Thyroid gland (tissue), 4 donors: ENCODE measurements at regions not wholly inside any gene's neighbourhood (a gene's known extent, or its start where the extent isn't known, plus 50 kb on each side); places are given as distances from the start of the nearest gene placed in this dataset.

Source experiments
- DNase-seq, 2 donors: peaks; one replicate each; pipeline ENCODE4 v3.0.0-alpha.2; 2019
- H3K27ac ChIP-seq, 3 donors: fragments of 200-600 bp; sonication (generic); 1 replicate in 2 of 3; 2 replicates in 1 of 3; pipeline ENCODE4 v1.5.1; 2016 to 2019; ENCODE audit warnings: mild to moderate bottlenecking in 1 of 3, moderate library complexity in 1 of 3
- H3K27me3 ChIP-seq: fragments of 200-600 bp; sonication (generic); one replicate; pipeline ENCODE4 v1.5.1; 2019
- H3K36me3 ChIP-seq, 2 donors: fragments of 200-600 bp; sonication (generic); one replicate each; pipeline ENCODE4 v1.5.1; 2016 to 2019
- H3K4me1 ChIP-seq, 2 donors: fragments of 200-600 bp; sonication (generic); one replicate each; pipeline ENCODE4 v1.5.1; 2017 to 2019
- H3K4me3 ChIP-seq, 3 donors: fragments of 200-600 bp; sonication (generic); replicated peaks in 1 of 3; 1 replicate in 2 of 3; 2 replicates in 1 of 3; pipeline ENCODE4 v1.5.1; 2016; ENCODE audit warnings: mild to moderate bottlenecking in 1 of 3
- H3K9me3 ChIP-seq: fragments of 200-600 bp; sonication (generic); one replicate; pipeline ENCODE4 v1.5.1; 2017
- POLR2A ChIP-seq, 2 donors: fragments of 450-650 bp; IDR thresholded peaks; one replicate each; pipeline ENCODE4 v1.6.1; 2017; ENCODE audit warnings: antibody characterized with exemption in 2 of 2, mild to moderate bottlenecking in 2 of 2, moderate library complexity in 1 of 2
- WGBS, 2 donors: methylation state at CpG; one replicate each; pipeline ENCODE4 v1.1.5; 2017; 5-methylcytosine and 5-hydroxymethylcytosine counted together
- intact Hi-C: fragments of 100-400 bp; cut with DNase I; formaldehyde crosslinking; loops from one replicate; pipeline ENCODE4 v1.15.1; 2023
- TF ChIP-seq, protein P1 (sequence below), 6 experiments: fragments of 200-600 bp in 3 of 6; fragments of 450-650 bp in 3 of 6; sonication (generic) in 3 of 6; IDR thresholded peaks; one replicate each; pipeline ENCODE4 v1.5.1; 2016 to 2019; ENCODE audit warnings: antibody characterized with exemption in 6 of 6, mild to moderate bottlenecking in 2 of 6, inconsistent platforms in 1 of 6, moderate library complexity in 1 of 6

DNA sequence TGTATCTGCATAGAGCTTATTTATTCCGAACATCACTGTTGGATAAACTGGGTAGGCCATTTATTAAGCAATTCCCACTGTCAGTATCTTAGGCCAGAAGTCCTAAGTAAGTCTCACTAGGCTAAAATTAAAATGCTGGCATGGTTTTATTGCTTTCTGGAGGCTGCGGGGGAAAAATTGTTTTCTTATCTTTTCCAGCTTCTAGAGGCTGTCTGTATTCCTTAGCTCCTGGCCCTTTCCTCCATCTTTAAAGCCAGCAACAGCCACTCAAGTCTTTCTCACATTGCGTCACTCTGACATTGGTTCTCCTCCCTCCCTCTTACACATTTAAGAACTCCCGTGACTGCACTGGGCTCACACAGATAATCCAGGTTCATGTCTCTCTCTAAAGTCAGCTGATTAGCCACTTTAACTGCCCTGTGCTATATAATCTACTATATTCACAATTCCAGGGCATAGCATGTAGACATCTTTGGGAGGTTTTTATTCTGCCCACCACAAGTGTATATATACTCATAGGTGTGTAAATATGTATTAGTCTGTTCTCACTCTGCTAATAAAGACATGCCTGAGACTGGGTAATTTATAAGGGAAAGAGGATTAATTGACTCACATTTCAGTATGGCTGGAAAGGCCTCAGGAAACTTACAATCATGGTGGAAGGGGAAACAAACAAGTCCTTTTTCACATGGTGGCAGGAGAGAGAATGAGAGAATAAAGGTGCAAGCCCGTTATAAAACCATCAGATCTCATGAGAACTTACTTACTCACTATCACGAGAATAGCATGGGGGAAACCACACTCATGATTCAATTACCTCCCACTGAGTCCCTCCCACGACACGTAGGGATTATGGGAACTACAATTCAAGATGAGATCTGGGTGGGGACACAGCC lies 113.5 kb upstream of the SLC7A14 start:
- intact Hi-C loops, result no loop called here
- no peak for DNase-seq
- 82 to 88% methylated on average over 8 of the region's 8 CpGs for WGBS, 2 donors

DNA sequence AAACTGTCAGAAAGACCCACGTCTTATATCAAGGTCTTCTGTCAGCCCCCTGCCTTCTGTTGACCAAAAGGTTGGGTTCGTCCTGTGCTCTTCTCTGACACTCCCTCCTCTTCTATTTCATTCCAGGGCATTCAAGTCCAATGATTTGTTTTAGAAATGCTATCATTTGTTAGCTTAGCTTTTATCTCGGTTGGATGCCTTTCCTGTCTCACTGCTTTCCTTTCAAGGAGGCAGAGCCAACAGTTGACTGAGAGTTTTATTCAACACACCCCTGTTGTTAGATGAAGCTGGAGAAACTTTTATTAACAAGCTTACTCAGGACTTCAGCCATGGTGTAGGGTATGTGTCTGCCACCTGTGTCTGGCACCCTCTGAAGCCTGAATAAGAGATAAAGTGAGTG lies 112.0 kb upstream of the SLC7A14 start:
- intact Hi-C loops, result no loop called here
- Histone ChIP-seq H3K9me3 (no peaks in the 10 kb centered on the region), H3K27ac (peak overlapping the region in 1 of 3 donors; percentile 14), H3K4me1 (peaks cover 12 to 13% of the 10 kb centered on the region in 2 donors), H3K4me3 (no peak overlapping the region), H3K36me3 (no peaks in the 10 kb centered on the region), H3K27me3 (no peaks in the 10 kb centered on the region)
- TF ChIP-seq POLR2A (IDR thresholded peaks at IDR 0.05), result no peak
- TF ChIP-seq, protein P1, sequence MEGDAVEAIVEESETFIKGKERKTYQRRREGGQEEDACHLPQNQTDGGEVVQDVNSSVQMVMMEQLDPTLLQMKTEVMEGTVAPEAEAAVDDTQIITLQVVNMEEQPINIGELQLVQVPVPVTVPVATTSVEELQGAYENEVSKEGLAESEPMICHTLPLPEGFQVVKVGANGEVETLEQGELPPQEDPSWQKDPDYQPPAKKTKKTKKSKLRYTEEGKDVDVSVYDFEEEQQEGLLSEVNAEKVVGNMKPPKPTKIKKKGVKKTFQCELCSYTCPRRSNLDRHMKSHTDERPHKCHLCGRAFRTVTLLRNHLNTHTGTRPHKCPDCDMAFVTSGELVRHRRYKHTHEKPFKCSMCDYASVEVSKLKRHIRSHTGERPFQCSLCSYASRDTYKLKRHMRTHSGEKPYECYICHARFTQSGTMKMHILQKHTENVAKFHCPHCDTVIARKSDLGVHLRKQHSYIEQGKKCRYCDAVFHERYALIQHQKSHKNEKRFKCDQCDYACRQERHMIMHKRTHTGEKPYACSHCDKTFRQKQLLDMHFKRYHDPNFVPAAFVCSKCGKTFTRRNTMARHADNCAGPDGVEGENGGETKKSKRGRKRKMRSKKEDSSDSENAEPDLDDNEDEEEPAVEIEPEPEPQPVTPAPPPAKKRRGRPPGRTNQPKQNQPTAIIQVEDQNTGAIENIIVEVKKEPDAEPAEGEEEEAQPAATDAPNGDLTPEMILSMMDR (IDR thresholded peaks at IDR 0.05), result no peak
- DNase-seq, result peak; percentile 5 to 12
- 18 to 26% methylated on average over 3 of the region's 3 CpGs for WGBS, 2 donors

More for the DNA sequence above, 113.5 kb upstream of the SLC7A14 start:
- Histone ChIP-seq H3K27ac (no peak overlapping the region), H3K27me3 (no peaks in the 10 kb centered on the region), H3K4me1 (peaks cover 12 to 13% of the 10 kb centered on the region in 2 donors), H3K9me3 (no peaks in the 10 kb centered on the region), H3K4me3 (no peak overlapping the region), H3K36me3 (no peaks in the 10 kb centered on the region)
- no peak for TF ChIP-seq POLR2A (IDR thresholded peaks at IDR 0.05)
- TF ChIP-seq, protein P1 (IDR thresholded peaks at IDR 0.05), result no peak

DNA sequence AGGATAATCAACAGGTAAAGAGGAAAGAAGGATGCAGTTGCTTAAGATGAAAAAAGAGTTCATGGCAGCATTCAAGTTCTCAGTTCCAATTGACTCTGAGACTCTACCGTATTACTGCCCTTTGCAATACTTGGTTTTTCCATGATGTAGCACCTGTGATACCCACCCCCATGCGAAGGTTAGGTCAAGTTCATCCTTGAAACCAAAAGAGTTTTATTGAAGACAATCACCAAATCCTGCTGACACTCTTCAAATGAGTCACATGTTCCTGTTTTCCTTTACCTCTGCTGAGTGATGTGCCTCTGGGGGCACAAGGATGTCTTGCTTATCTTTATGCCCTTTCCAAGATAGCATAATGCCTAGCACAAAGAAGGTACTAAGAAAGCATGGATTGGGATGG lies 111.3 kb upstream of the SLC7A14 start:
- no peaks in the 10 kb centered on the region for H3K9me3 ChIP-seq
- no peaks in the 10 kb centered on the region for H3K36me3 ChIP-seq
- DNase-seq, result no peak
- H3K4me1 ChIP-seq, result peaks cover 12 to 13% of the 10 kb centered on the region in 2 donors
- no peak overlapping the region for H3K27ac ChIP-seq
- intact Hi-C loops, result no loop called here
- H3K4me3 ChIP-seq, result no peak overlapping the region
- TF ChIP-seq, protein P1 (IDR thresholded peaks at IDR 0.05), result no peak
- no peak for TF ChIP-seq POLR2A (IDR thresholded peaks at IDR 0.05)
- no peaks in the 10 kb centered on the region for H3K27me3 ChIP-seq
- 96 to 98% methylated on average over 2 of the region's 2 CpGs for WGBS, 2 donors

DNA sequence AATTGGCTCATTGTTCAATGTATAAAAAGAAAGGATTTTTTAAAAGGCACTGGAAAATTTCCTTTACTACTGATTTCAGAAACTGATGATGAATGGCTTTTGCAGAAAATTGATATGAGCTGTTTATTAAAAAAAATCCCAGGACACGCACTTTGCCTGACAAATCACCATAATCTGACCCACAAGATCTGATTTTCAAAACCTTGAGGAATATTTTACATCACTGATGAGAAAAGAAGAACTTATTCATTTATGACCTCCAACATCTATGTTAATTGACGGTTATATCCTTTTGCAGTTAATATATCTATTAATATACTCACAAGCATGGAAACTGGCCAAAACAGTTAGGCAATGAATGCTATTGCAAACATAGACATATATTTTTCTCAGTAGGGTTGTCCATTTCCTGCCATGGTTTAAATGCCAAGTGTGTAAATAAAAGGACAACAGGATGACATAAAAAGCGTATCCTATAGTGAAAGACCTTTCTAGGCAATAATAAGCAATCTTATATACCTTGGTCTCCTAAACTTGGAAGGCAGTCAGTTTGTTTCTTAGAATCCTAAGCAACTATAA lies 109.7 kb upstream of the SLC7A14 start:
- no peak overlapping the region for H3K27ac ChIP-seq
- H3K36me3 ChIP-seq, result no peaks in the 10 kb centered on the region
- H3K27me3 ChIP-seq, result no peaks in the 10 kb centered on the region
- no peak overlapping the region for H3K4me3 ChIP-seq
- no peaks in the 10 kb centered on the region for H3K9me3 ChIP-seq
- intact Hi-C loops, result no loop called here
- H3K4me1 ChIP-seq, result peaks cover 12 to 13% of the 10 kb centered on the region in 2 donors
- TF ChIP-seq POLR2A (IDR thresholded peaks at IDR 0.05), result no peak
- TF ChIP-seq, protein P1 (IDR thresholded peaks at IDR 0.05), result no peak
- 90 to 93% methylated on average over 3 of the region's 3 CpGs for WGBS, 2 donors
- no peak for DNase-seq

DNA sequence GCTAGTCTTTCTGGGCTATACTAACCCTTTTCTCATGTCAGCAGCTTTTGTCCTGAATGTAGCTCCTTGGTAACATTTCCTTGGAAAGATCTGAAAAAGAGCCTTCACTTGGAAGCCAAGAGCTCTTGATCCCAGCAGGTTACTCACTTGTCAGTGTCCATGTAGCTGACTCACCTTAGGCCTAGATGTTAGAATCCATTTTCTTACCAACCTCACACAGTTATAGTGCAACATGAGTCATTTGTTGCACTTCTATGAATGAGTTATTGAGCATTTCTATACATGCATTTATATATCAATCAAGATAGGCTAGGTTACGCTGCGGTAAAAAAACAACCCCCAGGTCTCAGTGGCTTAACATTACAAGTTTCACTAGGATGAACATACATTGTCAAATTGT lies 106.8 kb upstream of the SLC7A14 start:
- DNase-seq, result no peak
- Histone ChIP-seq H3K27ac (no peak overlapping the region), H3K4me3 (no peak overlapping the region), H3K36me3 (no peaks in the 10 kb centered on the region), H3K27me3 (no peaks in the 10 kb centered on the region), H3K9me3 (no peaks in the 10 kb centered on the region), H3K4me1 (peaks cover 11 to 21% of the 10 kb centered on the region in 2 donors)
- intact Hi-C loops, result loop anchor here (5.0 kb wide), 1 partner anchor 275 kb away; the partner anchor contains the start of gene CLDN11
- 95 to 100% methylated on average over 2 of the region's 2 CpGs for WGBS, 2 donors
- TF ChIP-seq POLR2A (IDR thresholded peaks at IDR 0.05), result no peak
- TF ChIP-seq, protein P1 (IDR thresholded peaks at IDR 0.05), result no peak
